ENCODE measurements at regions not wholly inside any gene's neighbourhood (a gene's known extent, or its start where the extent isn't known, plus 50 kb on each side); places are given as distances from the start of the nearest gene placed in this dataset.
"Not testable (repeated sequence)": the region's sequence is repeated elsewhere in the genome, so short reads cannot be mapped to it uniquely, and the experiment has no call there.

GRCh38 chr16:5918567-5919130 lies 821.1 kb upstream of the EEF2KMT start:
- DNase-seq (ENCODE audit: extremely low spot score, insufficient read length, low read depth) (no peak), FAIRE-seq (no peak)

GRCh38 chr16:5917436-5918195 lies 820.0 kb upstream of the EEF2KMT start:
- no peak for FAIRE-seq
- no peak for DNase-seq (ENCODE audit: extremely low spot score, insufficient read length, low read depth)

GRCh38 chr16:5916711-5917191 lies 819.2 kb upstream of the EEF2KMT start:
- FAIRE-seq = no peak
- no peak for DNase-seq (ENCODE audit: extremely low spot score, insufficient read length, low read depth)

GRCh38 chr16:5911241-5911640 lies 813.6 kb upstream of the EEF2KMT start:
- DNase-seq (ENCODE audit: extremely low spot score, insufficient read length, low read depth) (no peak), FAIRE-seq (no peak)

GRCh38 chr16:5909556-5909955 lies 812.0 kb upstream of the EEF2KMT start:
- not testable (repeated sequence) for FAIRE-seq; DNase-seq (ENCODE audit: extremely low spot score, insufficient read length, low read depth)

- DNase-seq (ENCODE audit: extremely low spot score, insufficient read length, low read depth) (no peak), FAIRE-seq (no peak)
Observed at GRCh38 chr16:5907544-5907943, 809.9 kb upstream of the EEF2KMT start.

- DNase-seq (ENCODE audit: extremely low spot score, insufficient read length, low read depth) (no peak), FAIRE-seq (no peak)
Observed at GRCh38 chr16:5906351-5906750, 808.8 kb upstream of the EEF2KMT start.

GRCh38 chr16:5905935-5906334 lies 808.3 kb upstream of the EEF2KMT start:
- DNase-seq (ENCODE audit: extremely low spot score, insufficient read length, low read depth) = no peak
- no peak for FAIRE-seq

- FAIRE-seq = no peak
- DNase-seq (ENCODE audit: extremely low spot score, insufficient read length, low read depth) = no peak
Observed at GRCh38 chr16:5903832-5904231, 806.2 kb upstream of the EEF2KMT start.

GRCh38 chr16:5903153-5903552 lies 805.6 kb upstream of the EEF2KMT start:
- DNase-seq (ENCODE audit: extremely low spot score, insufficient read length, low read depth) = no peak
- FAIRE-seq = no peak

GRCh38 chr16:5900046-5900445 lies 802.5 kb upstream of the EEF2KMT start:
- FAIRE-seq (no peak), DNase-seq (ENCODE audit: extremely low spot score, insufficient read length, low read depth) (no peak)

GRCh38 chr16:5895976-5896375 lies 798.4 kb upstream of the EEF2KMT start:
- DNase-seq (ENCODE audit: extremely low spot score, insufficient read length, low read depth) (no peak), FAIRE-seq (no peak)

GRCh38 chr16:5895137-5895536 lies 797.5 kb upstream of the EEF2KMT start:
- FAIRE-seq = no peak
- no peak for DNase-seq (ENCODE audit: extremely low spot score, insufficient read length, low read depth)

- FAIRE-seq = no peak
- no peak for DNase-seq (ENCODE audit: extremely low spot score, insufficient read length, low read depth)
Observed at GRCh38 chr16:5891296-5891695, 793.7 kb upstream of the EEF2KMT start.

- no peak for FAIRE-seq
- DNase-seq (ENCODE audit: extremely low spot score, insufficient read length, low read depth) = no peak
Observed at GRCh38 chr16:5885521-5885920, 787.9 kb upstream of the EEF2KMT start.

GRCh38 chr16:5884996-5885395 lies 787.4 kb upstream of the EEF2KMT start:
- no peak for DNase-seq (ENCODE audit: extremely low spot score, insufficient read length, low read depth)
- no peak for FAIRE-seq

- DNase-seq (ENCODE audit: extremely low spot score, insufficient read length, low read depth) = no peak
- no peak for FAIRE-seq
Observed at GRCh38 chr16:5884339-5884738, 786.7 kb upstream of the EEF2KMT start.

GRCh38 chr16:5882087-5882640 lies 784.6 kb upstream of the EEF2KMT start:
- FAIRE-seq (no peak), DNase-seq (ENCODE audit: extremely low spot score, insufficient read length, low read depth) (no peak)

GRCh38 chr16:5875416-5875815 lies 777.8 kb upstream of the EEF2KMT start:
- no peak for DNase-seq (ENCODE audit: extremely low spot score, insufficient read length, low read depth)
- FAIRE-seq = no peak

GRCh38 chr16:5874899-5875298 lies 777.3 kb upstream of the EEF2KMT start:
- FAIRE-seq (no peak), DNase-seq (ENCODE audit: extremely low spot score, insufficient read length, low read depth) (no peak)

- no peak for DNase-seq (ENCODE audit: extremely low spot score, insufficient read length, low read depth)
- FAIRE-seq = no peak
Observed at GRCh38 chr16:5873221-5873620, 775.6 kb upstream of the EEF2KMT start.
